ENCODE measurements at regions not wholly inside any gene's neighbourhood (a gene's known extent, or its start where the extent isn't known, plus 50 kb on each side); places are given as distances from the start of the nearest gene placed in this dataset.
"Not testable (repeated sequence)": the region's sequence is repeated elsewhere in the genome, so short reads cannot be mapped to it uniquely, and the experiment has no call there.

DNA sequence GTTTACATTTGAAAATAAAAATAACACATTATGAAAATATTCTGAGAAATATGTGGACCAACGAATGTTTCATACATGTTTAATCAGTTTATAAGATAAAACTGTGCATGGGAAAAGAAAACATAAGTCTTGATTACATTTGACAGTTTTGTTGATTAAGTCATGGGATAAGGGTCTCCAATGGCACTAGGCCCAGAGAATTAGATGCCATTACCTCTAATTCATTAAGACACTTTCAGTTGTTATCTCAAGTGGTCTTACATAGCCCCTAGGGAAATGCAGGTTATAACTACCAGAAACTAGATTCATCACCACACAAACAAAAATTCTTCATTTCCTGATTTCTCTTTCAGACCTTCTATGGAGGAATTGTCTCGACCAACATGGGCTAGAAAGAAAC lies 300.8 kb downstream of the PCDH7 start:
- no peak overlapping the region for H3K4me3 Mint-ChIP-seq
- ATAC-seq (replicated peaks; ENCODE audit: extremely low read depth, poor library complexity, severe bottlenecking) (no peak), DNase-seq (ENCODE audit: low spot score in 2 of 2) (no peak)
- peaks cover 13% of the 10 kb centered on the region for H3K9me3 Mint-ChIP-seq
- no peak overlapping the region for H3K27ac Mint-ChIP-seq (ENCODE audit: low read depth)
- H3K27me3 Mint-ChIP-seq = no peaks in the 10 kb centered on the region
- H3K4me1 Mint-ChIP-seq = no peaks in the 10 kb centered on the region
- H3K36me3 Mint-ChIP-seq (ENCODE audit: insufficient read depth) = no peaks in the 10 kb centered on the region

DNA sequence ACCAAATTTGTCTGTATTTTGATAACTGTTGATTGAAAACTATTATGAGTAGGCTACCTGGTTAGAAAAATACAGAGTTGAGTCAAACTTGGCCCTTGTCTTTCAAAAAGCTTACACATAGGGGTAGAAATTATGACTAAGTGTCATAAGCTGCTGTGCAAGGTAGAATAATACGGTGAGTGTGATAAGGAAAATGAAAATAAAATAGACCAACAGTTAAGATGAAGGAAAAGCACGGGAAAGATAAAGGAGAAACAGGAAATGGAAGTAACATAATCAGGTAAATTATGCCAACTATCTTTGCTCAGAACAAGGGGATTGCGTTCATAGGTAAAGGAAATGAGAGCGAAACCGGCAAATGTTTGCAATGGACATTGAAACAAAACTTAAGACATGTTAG lies 302.5 kb downstream of the PCDH7 start:
- no peak overlapping the region for H3K4me3 Mint-ChIP-seq
- H3K36me3 Mint-ChIP-seq (ENCODE audit: insufficient read depth) = no peaks in the 10 kb centered on the region

DNA sequence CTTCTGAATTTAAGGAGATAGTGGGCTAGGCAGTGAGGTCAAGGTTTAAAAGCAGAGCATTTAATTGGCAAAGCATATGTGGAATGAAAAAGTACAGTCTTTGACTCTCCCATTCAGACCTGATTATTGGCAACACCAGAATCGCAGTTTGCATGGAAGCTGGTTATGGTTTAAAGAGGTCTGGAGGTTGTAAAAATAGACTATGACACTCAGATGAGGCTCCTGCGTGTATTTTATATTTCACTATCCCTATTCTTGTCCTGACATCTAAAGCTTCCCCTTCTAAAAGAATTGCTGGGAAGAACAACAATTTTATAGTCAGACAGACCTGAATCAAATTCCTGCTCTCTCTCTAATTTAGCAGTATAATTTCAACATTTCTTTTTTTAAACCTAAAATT lies 302.9 kb downstream of the PCDH7 start:
- no peak for DNase-seq (ENCODE audit: low spot score in 2 of 2)
- no peak for ATAC-seq (replicated peaks; ENCODE audit: extremely low read depth, poor library complexity, severe bottlenecking)
- Mint-ChIP-seq H3K27me3 (no peaks in the 10 kb centered on the region), H3K27ac (ENCODE audit: low read depth) (no peak overlapping the region), H3K36me3 (ENCODE audit: insufficient read depth) (no peaks in the 10 kb centered on the region), H3K9me3 (peaks cover 7% of the 10 kb centered on the region), H3K4me3 (no peak overlapping the region), H3K4me1 (no peaks in the 10 kb centered on the region)

More for the DNA sequence above, 302.5 kb downstream of the PCDH7 start:
- Mint-ChIP-seq H3K4me1 (no peaks in the 10 kb centered on the region), H3K27ac (ENCODE audit: low read depth) (no peak overlapping the region), H3K27me3 (no peaks in the 10 kb centered on the region), H3K9me3 (peaks cover 7% of the 10 kb centered on the region)
- DNase-seq (ENCODE audit: low spot score in 2 of 2) = no peak
- ATAC-seq (replicated peaks; ENCODE audit: extremely low read depth, poor library complexity, severe bottlenecking) = no peak

DNA sequence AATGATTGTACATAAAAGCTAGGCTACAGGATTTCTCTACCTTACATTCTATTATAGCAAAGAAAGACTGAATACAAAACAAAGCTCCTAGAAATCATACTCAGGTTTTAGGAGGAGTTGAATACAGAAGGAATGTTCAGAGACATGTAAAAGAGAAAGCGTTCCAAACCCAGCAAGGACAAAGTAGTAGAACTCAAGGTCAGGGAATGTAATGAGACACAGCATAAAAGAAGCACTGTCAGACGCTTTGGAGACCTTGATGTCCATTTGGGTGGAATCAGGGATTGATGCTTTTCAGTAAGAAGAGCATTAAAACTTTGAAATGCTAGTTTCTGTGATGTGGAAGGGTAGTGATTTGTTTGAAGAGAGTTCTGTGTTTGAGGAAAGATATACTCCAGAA lies 303.6 kb downstream of the PCDH7 start:
- no peak overlapping the region for H3K27ac Mint-ChIP-seq (ENCODE audit: low read depth)
- H3K4me3 Mint-ChIP-seq = no peak overlapping the region
- no peaks in the 10 kb centered on the region for H3K36me3 Mint-ChIP-seq (ENCODE audit: insufficient read depth)
- H3K9me3 Mint-ChIP-seq = peaks cover 7% of the 10 kb centered on the region
- no peaks in the 10 kb centered on the region for H3K4me1 Mint-ChIP-seq
- no peaks in the 10 kb centered on the region for H3K27me3 Mint-ChIP-seq
- DNase-seq (ENCODE audit: low spot score in 2 of 2) (no peak), ATAC-seq (replicated peaks; ENCODE audit: extremely low read depth, poor library complexity, severe bottlenecking) (no peak)

DNA sequence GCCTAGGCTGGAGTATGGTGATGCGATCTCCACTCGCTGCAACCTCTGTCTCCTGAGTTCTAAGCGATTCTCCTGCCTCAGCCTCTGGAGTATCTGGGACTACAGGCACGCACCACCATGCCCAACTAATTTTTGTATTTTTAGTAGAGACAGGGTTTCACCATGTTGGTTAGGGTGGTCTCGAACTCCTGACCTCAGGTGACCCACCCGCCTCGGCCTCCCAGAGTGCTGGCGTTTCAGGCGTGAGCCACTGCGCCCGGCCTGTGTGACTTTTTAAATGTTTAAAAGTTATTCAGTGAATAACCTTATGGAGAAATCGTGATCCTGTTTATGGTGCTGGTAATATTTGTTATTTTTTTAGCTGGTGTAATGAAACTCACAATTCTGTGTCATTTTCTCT lies 304.6 kb downstream of the PCDH7 start:
- not testable (repeated sequence) for H3K4me1 Mint-ChIP-seq; H3K4me3 Mint-ChIP-seq; H3K27ac Mint-ChIP-seq (ENCODE audit: low read depth); H3K9me3 Mint-ChIP-seq; ATAC-seq (replicated peaks; ENCODE audit: extremely low read depth, poor library complexity, severe bottlenecking); H3K36me3 Mint-ChIP-seq (ENCODE audit: insufficient read depth); DNase-seq (ENCODE audit: low spot score in 2 of 2); H3K27me3 Mint-ChIP-seq

DNA sequence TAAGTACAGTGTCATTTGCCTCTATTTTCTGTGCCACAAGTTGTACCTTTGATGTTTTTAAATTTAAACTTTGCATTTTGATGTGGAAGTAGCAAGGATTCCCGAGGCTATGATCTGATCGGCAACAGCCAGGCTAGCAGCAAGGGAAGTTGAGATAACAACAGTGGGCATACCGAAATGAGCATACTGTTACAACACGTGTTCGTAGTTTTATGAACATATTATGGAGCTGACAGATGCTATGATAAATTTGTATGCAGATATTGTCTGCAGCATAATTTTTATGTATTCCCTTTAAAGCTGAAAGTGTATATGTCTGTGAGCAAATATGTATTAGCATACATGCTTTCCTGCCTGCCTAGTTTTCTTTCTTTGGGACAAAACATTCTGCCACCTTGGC lies 306.1 kb downstream of the PCDH7 start:
- H3K4me1 Mint-ChIP-seq = no peaks in the 10 kb centered on the region

DNA sequence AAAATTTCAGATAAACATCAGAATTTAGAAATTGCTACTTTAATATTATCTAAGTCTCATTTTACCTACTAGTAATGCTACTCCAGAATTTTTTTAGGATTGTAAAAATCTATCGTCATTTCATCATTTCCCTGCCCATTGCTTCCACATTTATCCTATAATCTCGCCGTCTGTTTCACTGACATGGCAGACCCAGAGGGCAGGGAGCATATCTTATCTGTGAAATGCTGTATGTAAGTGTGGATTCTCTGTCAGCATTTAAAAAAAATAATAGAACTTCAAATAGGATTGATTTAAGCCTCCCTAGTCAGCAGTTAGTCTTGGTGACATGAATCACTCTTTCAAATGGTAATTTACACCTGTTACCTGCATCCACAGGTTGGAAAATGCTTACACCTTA lies 314.4 kb downstream of the PCDH7 start:
- peaks cover 1% of the 10 kb centered on the region for H3K36me3 Mint-ChIP-seq (ENCODE audit: insufficient read depth)
- ATAC-seq (replicated peaks; ENCODE audit: extremely low read depth, poor library complexity, severe bottlenecking) (no peak), DNase-seq (ENCODE audit: low spot score in 2 of 2) (no peak)
- no peaks in the 10 kb centered on the region for H3K4me1 Mint-ChIP-seq
- H3K27ac Mint-ChIP-seq (ENCODE audit: low read depth) = no peak overlapping the region
- no peaks in the 10 kb centered on the region for H3K27me3 Mint-ChIP-seq
- H3K4me3 Mint-ChIP-seq = no peak overlapping the region
- H3K9me3 Mint-ChIP-seq = peaks cover 12% of the 10 kb centered on the region

More for the DNA sequence above, 306.1 kb downstream of the PCDH7 start:
- no peak for ATAC-seq (replicated peaks; ENCODE audit: extremely low read depth, poor library complexity, severe bottlenecking)
- no peak overlapping the region for H3K27ac Mint-ChIP-seq (ENCODE audit: low read depth)
- H3K4me3 Mint-ChIP-seq = no peak overlapping the region
- DNase-seq (ENCODE audit: low spot score in 2 of 2) = no peak
- peaks cover 13% of the 10 kb centered on the region for H3K9me3 Mint-ChIP-seq
- no peaks in the 10 kb centered on the region for H3K36me3 Mint-ChIP-seq (ENCODE audit: insufficient read depth)
- H3K27me3 Mint-ChIP-seq = no peaks in the 10 kb centered on the region

DNA sequence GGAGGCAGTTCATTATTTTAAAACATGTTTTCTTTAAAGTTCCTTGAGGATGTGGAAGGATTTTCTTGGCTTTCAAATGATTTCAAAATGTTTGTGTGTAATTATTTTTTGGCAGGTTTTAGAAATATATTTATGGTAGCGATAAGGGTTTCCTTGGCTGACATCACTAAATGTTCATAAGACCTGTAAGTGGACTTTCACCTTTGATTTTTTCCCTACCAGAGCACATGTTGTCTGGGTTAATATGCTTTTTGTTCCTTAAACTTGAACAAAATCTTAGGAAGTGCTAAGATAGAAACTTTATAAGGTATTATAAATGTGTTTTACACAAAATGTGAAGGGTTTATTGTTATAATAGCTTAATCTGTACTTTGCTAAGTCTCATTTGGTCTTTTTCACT lies 315.6 kb downstream of the PCDH7 start:
- no peak for DNase-seq (ENCODE audit: low spot score in 2 of 2)
- Mint-ChIP-seq H3K27ac (ENCODE audit: low read depth) (no peak overlapping the region), H3K9me3 (peaks cover 15% of the 10 kb centered on the region), H3K27me3 (no peaks in the 10 kb centered on the region), H3K4me1 (no peaks in the 10 kb centered on the region), H3K4me3 (no peak overlapping the region), H3K36me3 (ENCODE audit: insufficient read depth) (peaks cover 1% of the 10 kb centered on the region)
- no peak for ATAC-seq (replicated peaks; ENCODE audit: extremely low read depth, poor library complexity, severe bottlenecking)

DNA sequence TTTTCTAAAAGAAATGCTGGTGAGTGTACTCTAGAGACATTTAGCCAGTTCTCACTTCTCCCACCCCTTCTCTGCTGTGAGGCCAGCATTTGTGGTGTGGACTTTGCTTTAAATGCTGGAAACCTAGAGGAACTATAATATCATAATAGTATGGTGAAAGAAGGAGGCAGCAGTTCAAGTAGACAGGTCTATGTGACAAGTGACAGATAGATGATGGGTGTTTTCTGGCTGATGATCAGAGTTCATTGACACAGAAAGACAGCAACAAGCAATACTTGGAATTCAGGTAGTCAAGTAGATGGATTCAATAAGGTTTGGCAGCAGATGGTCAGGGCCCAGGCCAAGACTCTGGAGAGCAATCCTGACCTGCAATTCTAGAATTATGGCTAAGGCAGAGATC lies 317.5 kb downstream of the PCDH7 start:
- DNase-seq (ENCODE audit: low spot score in 2 of 2) (no peak), ATAC-seq (replicated peaks; ENCODE audit: extremely low read depth, poor library complexity, severe bottlenecking) (no peak)
- H3K27me3 Mint-ChIP-seq = no peaks in the 10 kb centered on the region
- no peak overlapping the region for H3K4me3 Mint-ChIP-seq
- peaks cover 18% of the 10 kb centered on the region for H3K9me3 Mint-ChIP-seq
- no peak overlapping the region for H3K27ac Mint-ChIP-seq (ENCODE audit: low read depth)
- no peaks in the 10 kb centered on the region for H3K4me1 Mint-ChIP-seq
- peaks cover 1% of the 10 kb centered on the region for H3K36me3 Mint-ChIP-seq (ENCODE audit: insufficient read depth)

DNA sequence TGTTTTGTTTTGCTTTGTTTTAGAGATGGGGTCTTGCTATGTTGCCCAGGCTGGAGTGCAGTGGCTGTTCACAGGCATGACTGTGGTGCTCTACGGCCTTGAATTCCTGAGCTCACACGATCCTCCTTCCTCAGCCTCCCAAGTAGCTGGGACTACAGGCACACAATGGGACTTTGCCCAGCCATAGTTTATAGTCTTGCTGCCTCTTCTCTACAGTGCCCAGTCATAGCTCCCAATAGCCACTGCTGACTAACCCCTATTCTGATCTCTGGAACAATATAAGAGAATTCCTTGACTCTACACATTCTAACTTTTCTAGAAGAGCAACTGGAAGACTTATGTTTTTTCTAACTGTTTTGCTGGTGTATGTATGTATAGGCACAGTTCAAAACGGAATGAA lies 319.2 kb downstream of the PCDH7 start:
- H3K27ac Mint-ChIP-seq (ENCODE audit: low read depth) = no peak overlapping the region
- peaks cover 18% of the 10 kb centered on the region for H3K9me3 Mint-ChIP-seq
- H3K4me3 Mint-ChIP-seq = no peak overlapping the region
- ATAC-seq (replicated peaks; ENCODE audit: extremely low read depth, poor library complexity, severe bottlenecking) (no peak), DNase-seq (ENCODE audit: low spot score in 2 of 2) (no peak)
- H3K4me1 Mint-ChIP-seq = no peaks in the 10 kb centered on the region
- H3K36me3 Mint-ChIP-seq (ENCODE audit: insufficient read depth) = peaks cover 1% of the 10 kb centered on the region
- no peaks in the 10 kb centered on the region for H3K27me3 Mint-ChIP-seq

DNA sequence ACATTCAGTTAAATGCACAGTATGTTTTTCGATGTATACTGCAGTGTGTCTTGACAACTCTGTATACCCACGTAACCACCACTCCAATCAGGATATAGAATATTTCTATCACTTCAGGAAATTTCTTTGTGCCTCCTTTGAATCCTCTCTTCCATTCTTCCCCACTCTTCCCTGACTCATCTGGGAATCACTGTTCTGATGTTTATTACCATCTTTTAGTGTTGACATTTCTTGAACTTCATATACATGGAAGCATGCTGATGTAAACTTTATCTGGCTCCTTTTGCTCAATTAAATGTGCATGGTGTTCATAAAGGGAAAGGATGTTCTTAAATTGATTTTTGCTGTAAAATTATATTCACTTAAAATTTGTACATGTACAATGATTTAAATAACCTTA lies 319.9 kb downstream of the PCDH7 start:
- ATAC-seq (replicated peaks; ENCODE audit: extremely low read depth, poor library complexity, severe bottlenecking) (no peak), DNase-seq (ENCODE audit: low spot score in 2 of 2) (no peak)
- H3K4me1 Mint-ChIP-seq = no peaks in the 10 kb centered on the region
- no peaks in the 10 kb centered on the region for H3K27me3 Mint-ChIP-seq
- no peak overlapping the region for H3K4me3 Mint-ChIP-seq
- peaks cover 1% of the 10 kb centered on the region for H3K36me3 Mint-ChIP-seq (ENCODE audit: insufficient read depth)
- peaks cover 20% of the 10 kb centered on the region for H3K9me3 Mint-ChIP-seq
- H3K27ac Mint-ChIP-seq (ENCODE audit: low read depth) = no peak overlapping the region

DNA sequence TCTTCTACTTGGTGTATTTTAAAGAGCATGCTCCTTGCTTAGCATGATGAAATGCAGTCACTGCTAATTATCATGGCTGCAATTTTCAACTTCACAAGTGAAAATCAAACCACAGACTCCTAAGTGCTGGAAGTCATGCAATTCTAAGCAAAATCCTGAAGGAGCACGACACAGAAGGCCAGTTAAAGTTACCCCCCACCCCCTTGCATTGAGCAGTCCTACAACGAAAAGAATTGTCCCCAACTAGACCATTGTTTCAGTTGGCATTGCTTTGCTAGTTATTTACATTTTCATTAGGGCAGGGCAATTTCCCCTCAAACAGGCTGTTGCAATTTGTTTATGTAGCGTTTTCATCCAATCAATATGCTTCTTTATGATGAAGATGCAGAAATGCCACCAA lies 321.2 kb downstream of the PCDH7 start:
- no peak overlapping the region for H3K4me3 Mint-ChIP-seq
- no peak overlapping the region for H3K27ac Mint-ChIP-seq (ENCODE audit: low read depth)
- DNase-seq (ENCODE audit: low spot score in 2 of 2) = no peak
- H3K36me3 Mint-ChIP-seq (ENCODE audit: insufficient read depth) = no peaks in the 10 kb centered on the region
- no peak for ATAC-seq (replicated peaks; ENCODE audit: extremely low read depth, poor library complexity, severe bottlenecking)
- no peaks in the 10 kb centered on the region for H3K4me1 Mint-ChIP-seq
- peaks cover 23% of the 10 kb centered on the region for H3K9me3 Mint-ChIP-seq
- no peaks in the 10 kb centered on the region for H3K27me3 Mint-ChIP-seq

DNA sequence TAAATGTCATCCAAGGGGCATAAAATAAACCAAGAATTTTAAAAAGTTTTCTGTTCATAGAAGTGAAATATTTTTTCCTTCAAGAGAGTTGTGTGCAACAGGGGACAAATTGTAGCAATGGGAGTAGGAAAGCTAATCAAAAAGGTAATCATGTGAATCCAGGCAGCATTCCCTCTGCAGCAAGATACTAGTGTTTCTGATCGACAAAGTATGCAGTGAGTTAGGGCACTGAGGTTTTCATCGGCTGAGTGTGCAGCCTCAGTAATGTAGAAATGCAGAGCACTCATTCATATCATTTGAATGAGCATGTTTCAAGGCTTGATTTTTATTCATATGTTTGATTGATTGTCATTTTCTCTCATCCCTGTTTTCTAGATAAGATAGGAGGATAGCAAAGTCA lies 321.7 kb downstream of the PCDH7 start:
- no peak overlapping the region for H3K4me3 Mint-ChIP-seq
- DNase-seq (ENCODE audit: low spot score in 2 of 2) = no peak
- H3K27ac Mint-ChIP-seq (ENCODE audit: low read depth) = no peak overlapping the region
- H3K9me3 Mint-ChIP-seq = peaks cover 23% of the 10 kb centered on the region
- no peak for ATAC-seq (replicated peaks; ENCODE audit: extremely low read depth, poor library complexity, severe bottlenecking)
- H3K36me3 Mint-ChIP-seq (ENCODE audit: insufficient read depth) = no peaks in the 10 kb centered on the region
- H3K27me3 Mint-ChIP-seq = no peaks in the 10 kb centered on the region
- H3K4me1 Mint-ChIP-seq = no peaks in the 10 kb centered on the region
